GM19452 (cell line): ENCODE measurements at regions not wholly inside any gene's neighbourhood (a gene's known extent, or its start where the extent isn't known, plus 50 kb on each side); places are given as distances from the start of the nearest gene placed in this dataset.

Experiments used
- ATAC-seq: cut with Tn5 transposase; IDR thresholded peaks from one replicate; pipeline ENCODE4 v1.9.1; 2021; ENCODE audit not compliant: unreplicated experiment

DNA sequence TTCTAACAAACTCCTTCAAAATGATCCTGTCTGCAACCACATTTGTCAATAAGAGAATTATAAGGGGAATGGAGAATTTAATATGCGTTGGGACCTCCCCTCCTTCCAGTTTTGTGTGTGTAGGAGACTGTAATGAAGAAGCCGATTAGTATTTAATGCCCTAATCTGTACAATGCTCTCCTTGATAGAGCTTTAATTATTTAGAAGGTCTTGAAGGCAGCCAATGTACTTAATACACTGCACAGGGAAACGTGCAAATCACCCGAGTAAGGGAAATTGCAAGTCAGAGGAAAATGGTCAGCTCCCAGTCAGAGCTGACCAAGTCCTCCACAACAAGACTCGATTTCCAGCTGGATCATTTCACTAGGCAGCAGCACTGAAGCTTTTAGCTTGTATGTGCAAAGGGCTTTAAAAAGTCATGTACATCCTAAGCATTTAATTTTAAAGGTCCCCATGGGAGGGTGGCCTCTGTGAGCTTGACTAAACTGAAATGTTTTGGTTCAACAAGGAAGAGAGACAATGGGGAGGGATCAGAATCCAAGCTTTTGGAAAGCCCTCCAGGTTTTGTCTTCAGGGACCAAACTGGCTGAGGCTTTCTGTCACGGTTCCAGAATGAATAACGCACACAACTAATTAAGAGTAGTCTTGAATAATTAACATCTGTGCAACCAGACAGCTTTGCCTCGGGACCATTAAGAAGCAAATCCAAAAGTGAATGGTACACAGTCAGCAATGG lies 159.8 kb upstream of the MITF start:
- no peak for ATAC-seq

DNA sequence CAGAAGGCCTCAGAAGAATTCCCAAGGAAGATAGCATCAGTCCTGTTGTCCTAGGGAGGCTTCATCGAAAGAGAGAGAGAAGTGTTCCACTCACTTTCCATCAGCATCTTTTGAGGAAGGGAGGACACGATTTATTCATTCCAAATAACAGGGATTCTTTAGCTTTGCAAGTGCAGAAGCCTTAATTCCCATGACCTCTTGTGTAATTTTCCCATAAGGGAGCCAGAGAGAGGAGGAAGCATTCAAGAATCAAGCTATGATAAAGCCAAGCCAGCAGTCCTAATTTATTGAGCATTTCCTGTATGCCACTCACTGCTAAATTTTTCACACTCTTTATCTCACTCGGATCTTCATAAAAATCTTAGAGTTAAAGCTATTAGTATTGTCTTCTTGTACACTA lies 169.7 kb upstream of the MITF start:
- no peak for ATAC-seq

DNA sequence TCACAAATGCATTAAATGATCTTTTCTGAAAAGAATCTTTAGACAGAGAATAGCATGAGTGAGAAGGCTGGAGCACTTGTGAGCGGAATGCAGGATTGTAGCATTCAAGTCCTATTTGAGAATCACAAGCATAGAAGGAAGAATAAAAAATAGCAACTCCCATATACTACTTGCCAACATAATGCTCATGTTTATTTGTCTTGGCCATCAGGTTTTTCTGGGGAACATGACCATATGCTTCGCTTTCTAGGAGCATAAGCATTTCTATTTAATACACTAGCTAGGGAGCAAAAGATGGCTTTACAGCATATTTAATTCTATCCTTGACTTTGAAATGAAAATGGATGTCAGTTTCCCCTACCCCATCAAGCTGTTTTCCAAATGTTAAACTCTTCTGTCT lies 170.3 kb upstream of the MITF start:
- ATAC-seq: no peak

DNA sequence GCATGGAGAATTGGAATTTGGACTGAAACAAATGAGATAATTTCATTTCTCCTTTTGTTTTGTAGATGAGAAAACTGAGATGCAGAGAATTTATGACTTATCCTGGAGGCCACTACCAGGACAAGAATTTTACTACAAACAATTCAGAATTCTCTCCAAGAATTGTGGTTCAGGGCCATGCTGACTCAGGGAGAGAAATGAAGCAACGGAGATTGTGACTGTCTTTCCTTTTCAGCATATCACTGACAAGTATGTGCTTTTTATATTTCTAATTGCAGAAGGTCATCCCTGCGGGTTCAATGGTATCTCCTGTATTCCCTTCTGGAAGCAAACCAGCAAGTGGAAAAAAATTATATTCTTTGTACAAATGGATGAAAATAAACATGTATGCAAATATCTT lies 170.8 kb upstream of the MITF start:
- ATAC-seq: no peak

DNA sequence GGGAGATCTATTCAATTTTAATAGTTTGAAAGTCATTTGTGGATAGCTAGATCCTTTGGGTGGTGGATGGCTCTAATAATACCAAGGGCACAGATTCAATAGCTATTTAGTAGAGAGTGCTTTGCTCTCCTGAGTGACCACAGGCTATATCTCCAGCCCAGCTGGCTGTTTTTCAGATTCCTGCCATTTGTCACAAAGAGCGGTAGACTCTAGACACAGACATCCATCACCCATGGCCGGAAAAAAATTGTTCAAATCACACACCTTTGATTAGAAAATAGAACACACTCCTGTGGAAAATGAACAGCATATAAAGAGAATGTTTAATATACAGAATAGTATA lies 171.6 kb upstream of the MITF start:
- ATAC-seq: no peak

DNA sequence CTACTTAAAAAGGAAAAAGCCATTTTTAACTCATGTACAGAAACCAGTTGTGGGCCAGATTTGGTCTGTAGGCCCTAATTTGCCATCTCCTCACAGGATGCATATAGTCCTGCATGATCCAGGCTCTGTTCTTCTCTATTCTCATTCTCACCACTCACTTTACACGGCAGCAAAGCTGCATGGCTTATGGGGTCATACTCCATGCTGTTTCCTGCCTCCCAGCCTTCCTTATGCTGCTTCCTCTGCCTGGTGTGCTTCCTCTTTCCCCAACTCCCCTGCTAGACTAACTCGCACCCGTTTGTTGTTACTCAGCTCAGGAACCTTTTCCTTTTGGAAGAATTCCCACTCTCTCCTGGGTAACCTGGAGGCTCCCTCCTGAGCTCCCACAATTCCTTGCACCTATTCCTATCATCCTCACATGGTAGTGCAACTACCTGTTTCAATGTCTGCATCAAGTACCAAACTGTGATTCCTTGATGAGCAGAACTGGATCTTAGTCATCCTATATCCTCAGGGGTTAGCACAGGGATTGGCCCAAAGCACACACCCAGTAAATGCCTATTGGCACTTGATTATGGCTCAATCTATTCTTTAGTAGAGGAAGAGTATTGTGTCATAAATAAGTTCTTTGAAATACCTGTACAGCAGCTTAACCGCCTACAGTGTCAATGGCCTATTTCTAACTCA lies 172.1 kb upstream of the MITF start:
- no peak for ATAC-seq

DNA sequence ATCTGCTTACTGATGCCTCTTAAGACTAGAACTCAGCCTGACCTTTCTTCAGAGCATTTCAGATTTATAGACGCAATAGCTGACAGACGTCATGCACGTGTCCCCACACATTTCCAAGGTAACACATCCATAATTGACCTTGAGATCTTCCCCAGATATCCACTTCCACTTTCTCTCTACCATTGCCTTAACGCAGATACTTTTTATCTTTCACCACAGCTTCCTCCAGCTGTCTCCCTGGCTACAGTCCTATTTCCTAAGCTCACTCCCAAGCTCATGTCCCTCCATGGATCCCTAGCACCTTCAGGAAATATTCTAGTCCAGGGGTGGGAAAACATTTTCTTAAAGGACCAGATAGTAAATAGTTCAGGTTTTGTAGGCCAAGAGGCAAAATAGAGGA lies 173.0 kb upstream of the MITF start:
- ATAC-seq: no peak

DNA sequence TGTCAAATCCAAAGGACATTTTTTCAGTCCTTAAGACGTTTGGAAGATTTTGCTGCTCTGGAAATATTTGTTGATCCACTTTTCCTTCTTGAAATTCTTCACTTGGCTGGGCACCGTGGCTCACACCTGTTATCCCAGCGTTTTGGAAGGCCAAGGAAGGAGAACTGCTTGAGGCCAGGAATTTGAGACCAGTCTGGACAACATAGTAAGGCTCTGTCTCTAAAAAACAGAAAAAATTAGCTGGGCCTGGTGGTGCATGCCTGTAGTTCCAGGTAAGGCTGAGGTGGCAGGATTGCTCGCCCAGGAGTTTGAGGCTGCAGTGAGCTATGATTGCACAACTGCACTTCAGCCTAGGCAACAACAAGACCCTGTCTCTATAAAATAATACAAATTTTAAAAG lies 173.9 kb upstream of the MITF start:
- ATAC-seq: no peak

DNA sequence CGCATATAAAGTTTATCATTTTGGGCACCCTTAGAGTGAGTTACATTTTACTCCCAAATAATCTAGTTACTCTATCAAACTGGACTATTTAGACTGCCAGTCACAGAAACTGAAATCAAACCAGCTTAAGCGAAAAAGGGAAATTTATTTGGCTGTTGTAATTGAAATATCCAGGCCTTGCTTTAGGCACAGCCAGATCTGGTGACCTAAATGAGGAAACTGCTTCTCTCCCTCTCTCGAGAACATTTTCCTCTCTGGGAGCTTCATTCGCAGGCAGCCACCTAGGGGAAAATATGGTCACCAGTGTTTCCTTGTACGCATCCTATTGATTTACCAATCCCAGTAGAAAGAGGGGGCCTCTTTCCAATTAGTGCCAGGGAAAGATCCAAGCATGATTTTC lies 175.3 kb upstream of the MITF start:
- ATAC-seq: no peak

DNA sequence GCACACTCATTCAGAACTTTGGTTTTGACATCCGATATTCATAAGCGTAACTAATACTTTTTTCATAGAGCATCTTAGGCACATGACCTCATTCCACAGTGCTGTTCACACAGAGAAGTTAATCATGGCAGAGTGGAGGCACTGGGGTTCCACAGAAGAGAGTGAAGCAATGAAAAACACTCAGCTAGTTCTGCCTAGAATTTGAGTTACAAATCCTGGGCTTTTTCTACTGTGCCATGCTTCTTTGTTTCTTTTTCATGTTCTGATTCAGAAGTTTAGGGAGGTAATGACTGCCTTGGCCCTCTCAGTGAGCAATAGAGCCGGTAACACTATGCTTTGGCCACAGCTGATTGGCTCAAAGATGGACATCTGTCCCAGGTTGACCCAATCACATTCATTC lies 176.1 kb upstream of the MITF start:
- ATAC-seq: no peak

DNA sequence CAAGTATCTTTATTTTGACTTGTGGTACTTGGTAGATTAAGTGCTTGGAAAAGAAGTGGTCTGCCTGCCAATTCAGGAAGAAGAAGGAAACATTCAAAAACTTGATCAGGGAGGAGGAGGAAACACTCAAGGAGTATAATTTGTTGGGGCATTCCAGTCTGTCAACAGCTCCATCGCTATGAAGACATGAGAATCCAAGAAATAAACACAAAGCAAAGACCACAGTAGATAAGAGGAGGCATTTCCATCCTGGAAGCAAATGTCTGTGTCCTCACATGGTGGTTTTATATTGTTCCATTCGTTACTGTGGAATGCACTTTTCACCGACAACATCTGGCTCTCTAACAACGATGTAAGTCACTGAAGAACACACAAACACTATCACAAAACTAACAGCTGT lies 176.1 kb upstream of the FRMD4B start:
- ATAC-seq: no peak

DNA sequence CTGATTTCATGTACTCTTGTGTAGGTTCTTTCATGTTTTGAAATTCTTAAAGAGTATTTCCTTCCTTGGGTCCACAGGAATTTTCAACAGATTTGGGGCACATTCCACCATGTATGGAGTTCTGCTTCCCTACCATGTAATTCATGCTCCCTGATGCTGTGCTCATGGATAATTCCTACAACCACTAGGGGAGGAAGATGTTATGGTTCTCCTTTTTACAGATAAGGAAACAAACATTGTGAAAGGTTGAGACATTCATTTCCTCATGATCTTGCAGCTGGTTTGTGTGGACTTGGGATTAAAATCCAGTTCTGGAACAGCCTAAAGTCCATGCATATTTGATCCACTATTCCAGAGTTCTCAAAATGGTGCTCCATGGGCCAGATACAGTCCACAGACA lies 174.9 kb upstream of the FRMD4B start:
- no peak for ATAC-seq

DNA sequence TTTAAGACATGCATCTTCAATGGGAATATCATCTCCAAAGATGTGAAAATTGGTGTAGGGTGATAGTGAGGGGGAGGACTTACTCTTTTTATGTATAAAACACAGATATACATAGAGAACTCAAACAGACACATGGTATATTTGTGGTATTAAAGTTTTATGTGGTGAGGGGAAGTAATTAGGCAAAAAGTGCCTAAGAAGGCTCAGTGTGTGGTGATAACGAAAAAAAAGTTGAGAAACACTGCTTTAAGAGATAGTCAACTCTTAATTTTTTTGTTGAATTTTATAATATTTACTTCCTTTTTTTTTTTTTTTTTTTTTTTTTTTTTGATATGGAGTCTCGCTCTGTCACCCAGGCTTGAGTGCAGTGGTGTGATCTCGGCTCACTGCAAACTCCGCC lies 174.2 kb upstream of the FRMD4B start:
- no peak for ATAC-seq

DNA sequence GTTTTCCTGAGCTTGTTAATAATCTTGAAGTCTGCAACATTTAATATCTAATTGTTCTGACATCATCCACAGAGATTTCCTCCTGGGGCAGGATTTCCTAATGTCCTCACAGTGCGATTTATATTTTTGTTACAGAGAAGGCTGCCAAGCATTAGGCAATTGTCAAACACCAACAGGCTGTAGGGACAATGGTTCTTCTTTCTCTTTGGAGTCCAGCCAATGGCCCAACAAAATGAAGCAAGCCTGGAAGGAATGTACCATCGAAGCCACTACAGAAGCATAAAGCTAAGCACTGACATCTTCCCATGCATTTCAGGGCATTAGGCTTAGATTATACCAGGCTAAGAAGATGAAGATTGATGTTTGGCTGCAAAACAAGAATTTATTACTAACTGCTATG lies 173.0 kb upstream of the FRMD4B start:
- no peak for ATAC-seq

DNA sequence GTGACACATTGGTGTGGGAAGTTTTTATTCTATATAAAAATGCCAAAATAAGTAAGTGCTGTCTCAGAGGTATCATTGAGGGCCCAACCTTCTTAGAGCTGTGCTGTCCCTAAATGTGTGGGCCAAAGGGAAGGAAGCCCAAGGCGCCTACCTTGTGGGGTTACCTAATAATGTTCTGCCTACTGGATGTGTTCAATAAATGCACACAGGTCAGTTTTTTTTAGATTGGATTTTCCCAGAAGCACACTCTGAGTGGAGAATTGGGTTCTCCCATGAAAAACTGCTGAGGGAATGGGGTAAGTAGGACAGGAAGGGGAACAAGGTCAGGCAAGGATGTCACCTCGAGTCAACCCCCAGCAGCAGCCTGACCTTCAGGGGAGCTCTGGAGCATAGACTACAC lies 168.7 kb upstream of the FRMD4B start:
- ATAC-seq: no peak

DNA sequence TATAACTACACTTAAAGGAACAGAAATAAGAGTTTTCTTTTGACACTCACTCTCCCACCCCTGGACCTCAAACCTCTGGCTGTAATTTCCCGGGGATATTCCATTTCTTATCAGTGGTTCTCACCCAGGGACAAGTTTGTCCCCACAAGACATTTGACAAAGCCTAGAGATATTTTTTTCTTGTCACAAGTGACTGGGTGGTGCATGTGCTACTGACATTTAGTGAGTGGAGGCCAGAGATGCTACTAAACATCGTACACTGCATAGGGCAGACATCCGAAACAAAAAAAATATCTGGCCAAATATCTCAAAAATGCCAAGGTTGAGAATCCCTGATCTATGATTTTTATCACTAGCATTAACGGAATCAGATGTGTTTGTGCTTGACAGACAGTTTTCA lies 168.0 kb upstream of the FRMD4B start:
- no peak for ATAC-seq

DNA sequence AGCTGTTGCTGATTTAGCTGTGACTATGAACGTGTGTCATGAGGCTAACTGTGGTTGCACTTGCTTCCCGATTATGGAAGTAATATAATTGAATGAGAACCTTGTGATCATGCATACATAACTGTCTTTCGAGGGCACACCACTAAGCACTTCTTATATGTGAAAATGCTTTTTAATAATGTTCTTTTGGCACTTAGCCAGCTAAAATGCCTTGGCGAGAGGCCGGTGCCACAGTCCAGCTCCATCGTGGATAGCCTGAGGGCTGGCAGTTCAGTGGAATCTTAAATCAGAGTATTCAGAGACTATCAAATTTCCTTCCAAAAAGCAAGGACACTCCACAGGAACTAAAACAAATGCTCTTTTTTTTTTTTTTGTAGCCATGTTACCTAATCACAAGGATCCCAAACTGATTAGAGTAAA lies 161.6 kb upstream of the FRMD4B start:
- ATAC-seq: no peak

DNA sequence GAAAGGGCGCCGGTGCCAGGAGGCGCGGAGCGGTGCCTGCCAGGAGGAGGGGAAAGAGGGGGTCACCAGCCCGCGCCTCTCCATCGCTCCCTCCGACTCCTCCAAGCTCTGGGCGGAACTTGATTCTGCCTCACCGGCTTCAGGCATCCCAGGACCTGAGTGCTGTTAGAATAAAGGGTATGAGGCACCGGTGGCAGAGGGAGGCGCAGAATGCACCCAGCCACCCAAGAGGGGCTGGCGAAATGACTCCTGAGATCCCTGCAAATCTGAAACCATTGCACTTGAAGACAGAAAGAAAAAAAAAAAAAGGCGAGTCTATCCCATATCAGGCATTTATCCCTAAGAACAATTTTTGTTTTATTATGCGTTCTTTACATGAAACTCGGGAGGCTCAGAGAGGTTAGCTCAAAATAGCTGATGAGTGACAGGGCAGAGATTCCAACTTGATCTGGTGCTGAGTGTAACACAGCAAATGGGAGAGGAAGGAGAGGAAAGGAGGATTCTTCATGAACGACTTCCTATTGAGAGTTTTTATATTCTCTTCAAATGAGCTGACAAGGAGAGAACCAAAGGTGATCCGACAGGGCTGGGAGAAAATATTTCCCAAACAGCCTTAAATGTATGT lies 157.0 kb upstream of the FRMD4B start:
- no peak for ATAC-seq

DNA sequence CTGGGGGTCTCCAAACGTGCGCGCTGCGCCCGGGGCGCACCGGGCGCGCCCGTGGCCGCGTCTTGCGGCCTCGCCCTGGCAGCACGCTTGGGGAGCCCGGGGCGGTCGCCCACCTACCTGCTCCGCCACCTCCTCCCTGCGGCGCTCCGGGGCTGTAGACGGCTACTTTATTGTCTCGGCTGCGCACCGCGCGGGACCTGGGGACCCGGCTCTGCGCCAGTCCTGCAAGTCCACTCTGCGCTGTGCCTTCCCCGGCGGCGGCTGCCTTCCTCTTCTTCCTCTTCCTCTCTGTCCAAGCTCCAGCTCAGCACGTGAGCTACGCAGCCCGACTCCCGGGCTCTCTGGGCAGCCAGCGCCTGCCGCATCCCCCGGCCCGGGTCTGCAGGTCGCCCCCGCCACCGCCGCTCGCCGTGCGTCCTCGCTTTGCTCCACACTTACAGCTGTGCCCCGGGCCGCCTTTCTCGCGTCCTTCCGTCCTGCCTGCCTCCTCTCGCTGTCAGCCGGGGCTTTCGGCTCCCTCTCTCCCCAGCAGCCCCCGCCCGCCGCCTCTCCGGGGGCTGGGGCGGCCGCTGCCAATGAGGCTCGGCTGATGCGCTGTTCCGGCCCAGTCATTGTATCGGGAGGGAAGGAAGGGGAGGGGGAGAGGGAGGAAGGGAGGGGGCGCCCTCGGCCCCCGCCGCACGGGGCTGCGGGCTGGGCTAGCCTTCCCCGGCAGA lies 156.4 kb upstream of the FRMD4B start:
- no peak for ATAC-seq

DNA sequence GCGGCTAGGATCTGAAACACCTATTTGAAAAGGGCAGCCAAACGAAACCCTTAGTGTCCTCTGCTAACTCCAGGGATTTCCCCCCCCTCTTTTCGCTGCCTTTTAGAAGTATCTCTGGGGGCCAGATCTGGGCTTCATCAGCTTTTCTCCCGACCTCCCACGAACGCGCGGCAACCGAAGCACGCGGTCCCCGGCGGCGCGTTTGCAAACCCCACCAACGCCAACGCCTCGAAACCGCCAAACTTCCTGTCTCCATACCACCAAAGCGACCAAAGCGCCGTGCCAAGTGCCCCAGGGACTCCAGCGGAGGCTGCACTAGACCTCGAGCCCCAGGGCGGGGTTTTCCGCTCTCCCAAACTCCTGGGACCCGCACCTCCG lies 155.8 kb upstream of the FRMD4B start:
- ATAC-seq: no peak

DNA sequence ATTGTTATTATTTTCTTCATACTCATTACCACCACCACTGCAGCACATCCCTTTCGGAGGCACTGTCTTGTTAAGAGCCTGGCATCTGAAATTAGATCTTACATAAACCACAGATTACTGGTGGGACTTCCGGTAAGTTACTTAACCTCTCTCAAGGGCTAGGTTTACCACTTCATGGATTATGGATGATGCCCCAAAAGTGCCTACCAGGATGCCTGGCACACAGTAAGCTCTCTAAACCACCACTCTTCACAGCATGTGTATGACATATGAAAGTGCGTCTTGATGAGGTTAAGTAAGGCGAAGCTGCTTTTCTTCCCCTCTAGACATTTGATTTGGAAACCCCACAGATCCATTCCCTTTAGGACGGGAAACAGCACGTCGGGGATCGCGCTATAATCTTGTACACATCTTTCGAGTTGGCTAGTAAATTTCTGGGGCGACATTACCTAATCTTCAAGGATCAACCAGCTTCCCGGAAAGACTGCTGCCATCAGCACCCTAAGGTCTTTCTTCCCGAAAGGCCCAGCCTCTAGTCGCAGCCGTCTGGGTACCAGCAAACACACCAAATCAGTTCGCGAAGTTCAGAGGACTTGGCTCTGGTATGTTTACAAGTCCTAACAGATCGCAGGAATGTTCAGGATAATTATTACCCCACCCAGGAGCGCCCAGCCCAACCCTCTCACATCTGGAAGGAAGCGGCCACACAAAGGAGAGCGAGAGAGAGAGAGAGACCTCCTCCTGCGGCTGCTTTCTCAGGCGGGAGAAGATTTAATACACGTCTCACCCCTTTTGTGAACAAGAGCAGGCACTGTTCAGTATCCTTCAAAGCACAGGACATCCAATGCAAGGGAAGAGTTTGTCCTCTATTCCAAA lies 155.1 kb upstream of the FRMD4B start:
- ATAC-seq: no peak
